GM23338 (cell line): ENCODE measurements at regions not wholly inside any gene's neighbourhood (a gene's known extent, or its start where the extent isn't known, plus 50 kb on each side); places are given as distances from the start of the nearest gene placed in this dataset.

Experiments used
- ATAC-seq: fragments of 200-7000 bp; cut with Tn5 transposase; 3 replicates; pipeline ENCODE4 v1.9.1; 2020
- DNase-seq: peaks from one replicate; pipeline ENCODE4 v3.0.0-alpha.2; 2015; ENCODE audit warnings: low spot score
- H2AFZ ChIP-seq: fragments of 200-600 bp; sonication (generic); 2 replicates; pipeline ENCODE4 v1.8.0; 2016; ENCODE audit warnings: antibody characterized with exemption, mild to moderate bottlenecking, moderate library complexity
- H3F3A ChIP-seq: fragments of 200-600 bp; sonication (generic); replicated peaks from 2 replicates; pipeline ENCODE4 v1.8.0; 2017; ENCODE audit warnings: antibody characterized with exemption, mixed run types, low read depth
- H3K27ac ChIP-seq: fragments of 200-600 bp; sonication (generic); 2 replicates; pipeline ENCODE4 v1.6.1; 2016; ENCODE audit warnings: low read depth
- H3K27me3 ChIP-seq: fragments of 200-600 bp; sonication (generic); 2 replicates; pipeline ENCODE4 v1.8.0; 2016; ENCODE audit warnings: mild to moderate bottlenecking, mixed run types, moderate library complexity; ENCODE audit not compliant: insufficient read depth
- H3K36me3 ChIP-seq: fragments of 200-600 bp; sonication (generic); 2 replicates; pipeline ENCODE4 v1.8.0; 2016; ENCODE audit warnings: mild to moderate bottlenecking; ENCODE audit not compliant: insufficient read depth
- H3K4me1 ChIP-seq: fragments of 200-600 bp; sonication (generic); 2 replicates; pipeline ENCODE4 v1.8.0; 2016; ENCODE audit warnings: mild to moderate bottlenecking, moderate library complexity; ENCODE audit not compliant: insufficient read depth
- H3K4me2 ChIP-seq: fragments of 200-600 bp; sonication (generic); 2 replicates; pipeline ENCODE4 v1.7.1; 2017; ENCODE audit warnings: mixed run types
- H3K4me3 ChIP-seq: fragments of 200-600 bp; sonication (generic); 2 replicates; pipeline ENCODE4 v1.6.1; 2016; ENCODE audit warnings: mixed run types
- H3K79me2 ChIP-seq: fragments of 200-600 bp; sonication (generic); replicated peaks from 2 replicates; pipeline ENCODE4 v1.8.0; 2017; ENCODE audit warnings: mild to moderate bottlenecking; ENCODE audit not compliant: insufficient read depth
- H3K9me2 ChIP-seq: fragments of 200-600 bp; sonication (generic); 2 replicates; pipeline ENCODE4 v1.8.0; 2017; ENCODE audit not compliant: insufficient read depth
- H4K20me1 ChIP-seq: fragments of 200-600 bp; sonication (generic); replicated peaks from 2 replicates; pipeline ENCODE4 v1.8.0; 2017; ENCODE audit warnings: mild to moderate bottlenecking; ENCODE audit not compliant: insufficient read depth
- H3K27ac Mint-ChIP-seq: 2 replicates; pipeline ENCODE4 v1.8.0; 2020; ENCODE audit warnings: inconsistent platforms, mild to moderate bottlenecking, moderate library complexity, mixed read lengths
- H3K27me3 Mint-ChIP-seq: 3 replicates; pipeline ENCODE4 v1.8.0; 2022; ENCODE audit warnings: low read depth, mild to moderate bottlenecking, moderate library complexity, mixed read lengths, inconsistent platforms; ENCODE audit not compliant: insufficient read depth, poor library complexity
- H3K36me3 Mint-ChIP-seq: 3 replicates; pipeline ENCODE4 v1.8.0; 2021; ENCODE audit warnings: low read depth, mild to moderate bottlenecking, inconsistent platforms, moderate library complexity, mixed read lengths
- H3K4me1 Mint-ChIP-seq: 3 replicates; pipeline ENCODE4 v1.8.0; 2020; ENCODE audit warnings: mild to moderate bottlenecking, inconsistent platforms, mixed read lengths
- H3K4me3 Mint-ChIP-seq: 3 replicates; pipeline ENCODE4 v1.8.0; 2021; ENCODE audit warnings: moderate library complexity, mild to moderate bottlenecking, inconsistent platforms, mixed read lengths
- H3K9me3 Mint-ChIP-seq: 3 replicates; pipeline ENCODE4 v1.8.0; 2020; ENCODE audit warnings: moderate library complexity, mild to moderate bottlenecking, inconsistent platforms, mixed read lengths
- CREB1 ChIP-seq: fragments of 250-450 bp; sonication (Bioruptor Pico); IDR thresholded peaks from 2 replicates; pipeline ENCODE4 v1.5.0; 2020; ENCODE audit warnings: low read depth, mild to moderate bottlenecking, moderate library complexity
- CTCF ChIP-seq, 2 experiments: fragments of 200-600 bp in 1 of 2; sonication (generic) in 1 of 2; conservative IDR thresholded peaks; 2 replicates each; pipeline versions ENCODE4 v1.5.1 to v1.6.1; 2016 to 2017; ENCODE audit warnings: antibody characterized with exemption in 2 of 2, low read depth in 2 of 2, mild to moderate bottlenecking in 2 of 2, moderate library complexity in 1 of 2
- EZH2 ChIP-seq: fragments of 200-600 bp; sonication (generic); IDR thresholded peaks from one replicate; pipeline ENCODE4 v1.8.0; 2017; ENCODE audit warnings: antibody characterized with exemption, mild to moderate bottlenecking, low read depth; ENCODE audit not compliant: unreplicated experiment
- JUNB ChIP-seq: IDR thresholded peaks from one replicate; pipeline ENCODE4 v1.6.1; 2016; ENCODE audit warnings: antibody characterized with exemption; ENCODE audit not compliant: unreplicated experiment
- STAT1 ChIP-seq: IDR thresholded peaks from one replicate; pipeline ENCODE4 v1.6.1; 2016; ENCODE audit warnings: antibody characterized with exemption; ENCODE audit not compliant: unreplicated experiment
- ZNF114 ChIP-seq: fragments of 250-450 bp; sonication (Bioruptor Pico); IDR thresholded peaks from 2 replicates; pipeline ENCODE4 v1.5.0; 2020; ENCODE audit warnings: mild to moderate bottlenecking, moderate library complexity
- ZNF462 ChIP-seq: fragments of 250-450 bp; sonication (Bioruptor Pico); IDR thresholded peaks from 2 replicates; pipeline ENCODE4 v1.5.0; 2020; ENCODE audit warnings: mild to moderate bottlenecking, moderate library complexity
- TF ChIP-seq, protein P1 (sequence below): IDR thresholded peaks from 2 replicates; pipeline ENCODE4 v1.6.1; 2016; ENCODE audit warnings: antibody characterized with exemption

- Mint-ChIP-seq H3K36me3 (no peaks in the 10 kb centered on the region), H3K4me3 (no peak overlapping the region), H3K4me1 (peaks cover 23% of the 10 kb centered on the region), H3K27ac (no peak overlapping the region), H3K9me3 (no peaks in the 10 kb centered on the region), H3K27me3 (peaks cover 23% of the 10 kb centered on the region)
- Histone ChIP-seq H2AFZ (peak overlapping the region; percentile 74), H3K4me1 (peaks cover 13% of the 10 kb centered on the region), H3K9me2 (no peaks in the 10 kb centered on the region), H3F3A (peaks cover 3% of the 10 kb centered on the region; the same call in 1 of the 2 replicates), H3K36me3 (no peaks in the 10 kb centered on the region), H3K4me3 (no peak overlapping the region), H3K4me2 (peak overlapping the region; percentile 49; the same call in 1 of the 2 replicates), H3K79me2 (no peaks in the 10 kb centered on the region), H3K27ac (no peak overlapping the region), H4K20me1 (no peaks in the 10 kb centered on the region), H3K27me3 (no peaks in the 10 kb centered on the region)
- peak; percentile 66 for ATAC-seq
- DNase-seq = peak; percentile 77
- no peak for TF ChIP-seq ZNF462 (CRISPR knock-in tag)
- peak; percentile 75 to 88 for TF ChIP-seq CTCF (conservative IDR thresholded peaks at IDR 0.05; ENCODE audit: low read depth in 2 of 2)
These were observed 56.6 kb upstream of the RPL11 start for GRCh38 chr1:23634840-23635651.

DNA sequence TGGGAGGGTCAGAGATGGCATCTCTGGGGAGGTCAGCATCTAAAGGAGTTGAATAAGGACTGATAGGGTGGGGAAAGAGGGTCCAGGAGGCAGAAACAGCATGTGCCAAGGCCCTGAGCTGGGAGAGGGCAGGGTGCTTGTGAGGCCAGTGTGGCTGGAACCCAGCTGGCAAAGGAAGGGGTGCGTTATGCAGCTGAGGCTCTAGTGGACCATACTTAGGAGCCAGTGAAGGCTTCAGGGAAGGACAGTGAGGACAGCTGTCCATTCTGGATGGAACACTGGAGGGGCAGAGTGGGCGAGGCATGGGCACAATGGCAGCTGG is 57.1 kb upstream of the RPL11 start:
- H3K27me3 Mint-ChIP-seq = peaks cover 23% of the 10 kb centered on the region
- no peaks in the 10 kb centered on the region for H3K9me3 Mint-ChIP-seq
- Histone ChIP-seq H3K79me2 (no peaks in the 10 kb centered on the region), H3K4me3 (no peak overlapping the region), H3K36me3 (no peaks in the 10 kb centered on the region), H3K27me3 (no peaks in the 10 kb centered on the region), H3K27ac (no peak overlapping the region), H3K4me1 (peaks cover 13% of the 10 kb centered on the region), H4K20me1 (no peaks in the 10 kb centered on the region), H3K4me2 (no peak overlapping the region), H3F3A (peaks cover 3% of the 10 kb centered on the region; the same call in 1 of the 2 replicates), H3K9me2 (no peaks in the 10 kb centered on the region), H2AFZ (peak overlapping the region; percentile 74)
- no peaks in the 10 kb centered on the region for H3K36me3 Mint-ChIP-seq
- H3K4me1 Mint-ChIP-seq = peaks cover 23% of the 10 kb centered on the region
- H3K27ac Mint-ChIP-seq = no peak overlapping the region
- H3K4me3 Mint-ChIP-seq = no peak overlapping the region
- no peak for ATAC-seq
- no peak for DNase-seq
- TF ChIP-seq, protein P1, sequence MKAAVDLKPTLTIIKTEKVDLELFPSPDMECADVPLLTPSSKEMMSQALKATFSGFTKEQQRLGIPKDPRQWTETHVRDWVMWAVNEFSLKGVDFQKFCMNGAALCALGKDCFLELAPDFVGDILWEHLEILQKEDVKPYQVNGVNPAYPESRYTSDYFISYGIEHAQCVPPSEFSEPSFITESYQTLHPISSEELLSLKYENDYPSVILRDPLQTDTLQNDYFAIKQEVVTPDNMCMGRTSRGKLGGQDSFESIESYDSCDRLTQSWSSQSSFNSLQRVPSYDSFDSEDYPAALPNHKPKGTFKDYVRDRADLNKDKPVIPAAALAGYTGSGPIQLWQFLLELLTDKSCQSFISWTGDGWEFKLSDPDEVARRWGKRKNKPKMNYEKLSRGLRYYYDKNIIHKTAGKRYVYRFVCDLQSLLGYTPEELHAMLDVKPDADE = no peak
- TF ChIP-seq CREB1 (CRISPR knock-in tag) (no peak), CTCF (conservative IDR thresholded peaks at IDR 0.05; ENCODE audit: low read depth in 2 of 2) (no peak), ZNF114 (no peak), JUNB (no peak), STAT1 (no peak), EZH2 (no peak)
